ENCODE measurements at regions not wholly inside any gene's neighbourhood (a gene's known extent, or its start where the extent isn't known, plus 50 kb on each side); places are given as distances from the start of the nearest gene placed in this dataset.

- no peaks in the 10 kb centered on the region for H3K27me3 ChIP-seq
- no peaks in the 10 kb centered on the region for H4K20me1 ChIP-seq (ENCODE audit: insufficient read depth, poor library complexity, severe bottlenecking)
- H3K4me3 ChIP-seq = peak overlapping the region; percentile 19
- no peak for TF ChIP-seq CTCF (IDR thresholded peaks at IDR 0.05; ENCODE audit: poor library complexity)
- no peak for TF ChIP-seq EZH2 (IDR thresholded peaks at IDR 0.05; ENCODE audit: borderline replicate concordance)
- TF ChIP-seq EZH2phosphoT487 (IDR thresholded peaks at IDR 0.05; ENCODE audit: low read depth, severe bottlenecking, unreplicated experiment) = no peak
- peak overlapping the region; percentile 89 for H2AFZ ChIP-seq
- no peaks in the 10 kb centered on the region for H3K9me3 ChIP-seq (ENCODE audit: low read depth)
- 33% methylated on average over 7 of the region's 7 CpGs for WGBS (ENCODE audit: low lambda C conversion rate, missing lambda C conversion rate)
- DNase-seq (ENCODE audit: low spot score) = no peak
- H3K4me1 ChIP-seq (ENCODE audit: insufficient read depth) = peaks cover 24% of the 10 kb centered on the region
- H3K36me3 ChIP-seq (replicated peaks; ENCODE audit: insufficient read depth, low read depth) = no peaks in the 10 kb centered on the region
- H3K79me2 ChIP-seq = no peaks in the 10 kb centered on the region
- no peak overlapping the region for H3K27ac ChIP-seq
- no peaks in the 10 kb centered on the region for H3K9me2 ChIP-seq (replicated peaks; ENCODE audit: insufficient read depth)
- H3K4me2 ChIP-seq = peak overlapping the region; percentile 92
Measured at GRCh38 chr5:166977911-166978422, 1313.5 kb upstream of the WWC1 start.

- Histone ChIP-seq H3K79me2 (no peaks in the 10 kb centered on the region), H3K4me1 (ENCODE audit: insufficient read depth) (peaks cover 25% of the 10 kb centered on the region), H3K27me3 (no peaks in the 10 kb centered on the region), H3K9me2 (replicated peaks; ENCODE audit: insufficient read depth) (no peaks in the 10 kb centered on the region), H3K4me3 (peak overlapping the region; percentile 19), H3K36me3 (replicated peaks; ENCODE audit: insufficient read depth, low read depth) (no peaks in the 10 kb centered on the region), H3K27ac (no peak overlapping the region), H3K9me3 (ENCODE audit: low read depth) (no peaks in the 10 kb centered on the region), H3K4me2 (peak overlapping the region; percentile 92), H4K20me1 (ENCODE audit: insufficient read depth, poor library complexity, severe bottlenecking) (no peaks in the 10 kb centered on the region), H2AFZ (peak overlapping the region; percentile 89)
- DNase-seq (ENCODE audit: low spot score) = peak; percentile 5
- TF ChIP-seq EZH2 (IDR thresholded peaks at IDR 0.05; ENCODE audit: borderline replicate concordance) = no peak
- TF ChIP-seq CTCF (IDR thresholded peaks at IDR 0.05; ENCODE audit: poor library complexity) = no peak
- TF ChIP-seq EZH2phosphoT487 (IDR thresholded peaks at IDR 0.05; ENCODE audit: low read depth, severe bottlenecking, unreplicated experiment) = no peak
- 3% methylated on average over 13 of the region's 13 CpGs for WGBS (ENCODE audit: low lambda C conversion rate, missing lambda C conversion rate)
Measured at GRCh38 chr5:166979307-166979895, 1312.0 kb upstream of the WWC1 start.

GRCh38 chr5:166980666-166981065 lies 1310.8 kb upstream of the WWC1 start:
- 43% methylated on average over 1 of the region's 1 CpG for WGBS (ENCODE audit: low lambda C conversion rate, missing lambda C conversion rate)
- no peaks in the 10 kb centered on the region for H3K36me3 ChIP-seq (replicated peaks; ENCODE audit: insufficient read depth, low read depth)
- H3K9me2 ChIP-seq (replicated peaks; ENCODE audit: insufficient read depth) = no peaks in the 10 kb centered on the region
- H3K27me3 ChIP-seq = no peaks in the 10 kb centered on the region
- peaks cover 25% of the 10 kb centered on the region for H3K4me1 ChIP-seq (ENCODE audit: insufficient read depth)
- H3K4me3 ChIP-seq = no peak overlapping the region
- no peaks in the 10 kb centered on the region for H4K20me1 ChIP-seq (ENCODE audit: insufficient read depth, poor library complexity, severe bottlenecking)
- DNase-seq (ENCODE audit: low spot score) = no peak
- no peaks in the 10 kb centered on the region for H3K9me3 ChIP-seq (ENCODE audit: low read depth)
- no peaks in the 10 kb centered on the region for H3K79me2 ChIP-seq
- H3K4me2 ChIP-seq = peak overlapping the region; percentile 92
- no peak overlapping the region for H2AFZ ChIP-seq
- no peak overlapping the region for H3K27ac ChIP-seq
- TF ChIP-seq CTCF (IDR thresholded peaks at IDR 0.05; ENCODE audit: poor library complexity) = no peak
- TF ChIP-seq EZH2 (IDR thresholded peaks at IDR 0.05; ENCODE audit: borderline replicate concordance) = no peak
- no peak for TF ChIP-seq EZH2phosphoT487 (IDR thresholded peaks at IDR 0.05; ENCODE audit: low read depth, severe bottlenecking, unreplicated experiment)

Measured in hepatocyte (in vitro differentiated cells).